A172 (cell line): ENCODE measurements at regions not wholly inside any gene's neighbourhood (a gene's known extent, or its start where the extent isn't known, plus 50 kb on each side); places are given as distances from the start of the nearest gene placed in this dataset.

Experiments used
- DNase-seq: peaks from one replicate; pipeline ENCODE4 v3.0.0-alpha.2; 2015; ENCODE audit warnings: low spot score

DNA sequence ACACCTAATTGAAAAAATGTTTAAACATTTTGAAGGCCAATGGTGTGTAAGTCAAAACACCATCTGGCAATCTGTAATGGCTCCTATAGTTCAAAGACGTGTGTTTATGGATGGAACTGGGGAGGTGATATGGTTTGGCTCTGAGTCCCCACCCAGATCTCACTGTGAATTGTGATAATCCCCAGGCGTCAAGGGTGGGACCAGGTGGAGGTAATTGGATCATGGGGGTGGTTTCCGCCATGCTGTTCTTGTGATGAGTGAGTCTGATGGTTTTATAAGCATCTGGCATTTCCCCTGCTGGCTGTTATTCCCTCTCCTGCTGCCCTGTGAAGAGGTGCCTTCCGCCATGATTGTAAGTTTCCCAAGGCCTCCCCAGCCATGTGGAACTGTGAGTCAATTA is 52.2 kb downstream of the ADRA2C start:
- DNase-seq, result no peak

DNA sequence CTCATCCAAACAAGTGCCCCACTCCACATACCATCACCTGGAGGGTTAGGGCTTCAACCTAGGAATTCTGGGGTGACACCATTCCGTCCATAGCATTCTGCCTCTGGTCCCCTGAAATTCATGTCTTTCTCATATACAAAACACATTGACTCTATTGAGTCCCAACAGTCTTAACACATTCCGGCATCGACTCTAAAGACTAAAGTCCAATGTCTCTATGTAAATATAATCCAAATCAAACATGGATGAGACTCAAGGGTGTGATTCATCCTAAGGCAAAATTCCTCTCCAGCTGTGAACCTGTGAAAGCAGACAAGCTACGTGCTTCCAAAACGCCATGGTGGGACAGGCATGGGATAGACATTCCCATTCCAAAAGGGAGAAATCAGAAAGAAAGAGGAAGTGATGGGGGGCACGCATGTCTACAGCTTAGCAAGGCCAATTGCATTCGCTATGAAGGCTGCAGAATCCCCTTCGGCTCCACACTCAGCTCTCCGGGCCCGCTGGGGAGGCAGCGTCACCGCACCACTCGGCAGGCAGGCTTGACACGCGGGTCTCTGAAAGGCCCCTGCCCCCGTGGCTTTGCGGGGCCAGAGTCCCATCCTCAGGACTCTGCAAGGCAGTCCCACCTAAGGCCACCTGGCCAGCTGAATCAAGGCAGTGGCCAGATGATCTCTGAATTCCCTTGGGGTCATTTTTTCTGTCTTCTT is 53.2 kb downstream of the ADRA2C start:
- DNase-seq, result no peak

DNA sequence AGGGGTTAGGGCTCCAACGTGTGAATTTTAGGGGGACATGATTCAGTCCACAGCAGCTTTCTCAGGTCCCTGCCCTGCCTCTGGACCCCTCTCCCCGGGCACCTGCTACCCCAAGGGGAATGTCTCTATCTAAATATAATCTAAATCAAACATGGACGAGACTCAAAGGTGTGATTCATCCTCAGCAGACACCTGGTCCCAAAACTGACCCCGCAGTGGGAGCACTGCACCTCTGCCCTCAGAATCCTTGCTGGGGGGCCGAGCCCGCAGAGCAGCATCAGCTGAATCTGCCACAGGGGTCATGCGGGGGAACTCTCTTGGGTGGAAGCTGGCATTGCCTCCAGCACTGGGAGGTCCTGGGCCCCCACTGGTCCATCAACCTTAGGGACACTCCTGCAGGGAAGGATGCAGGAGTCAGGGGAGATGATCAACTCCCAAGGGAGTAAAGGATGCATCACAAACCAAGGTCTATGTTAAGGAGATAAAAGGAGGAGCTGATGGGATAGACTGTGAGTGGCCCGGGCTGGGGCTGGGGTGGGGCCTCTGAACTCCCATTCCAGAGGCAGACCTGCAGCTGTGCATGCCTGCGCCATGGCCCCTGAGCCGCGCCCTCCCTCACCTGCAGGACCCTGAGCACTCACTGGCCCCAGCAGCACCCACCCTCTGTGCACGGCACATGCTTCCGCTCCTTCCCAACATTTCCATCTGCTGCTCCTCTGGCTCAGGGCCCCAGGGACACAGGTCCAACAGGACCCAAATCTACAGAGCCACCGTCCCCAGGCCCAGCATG is 54.0 kb downstream of the ADRA2C start:
- no peak for DNase-seq

DNA sequence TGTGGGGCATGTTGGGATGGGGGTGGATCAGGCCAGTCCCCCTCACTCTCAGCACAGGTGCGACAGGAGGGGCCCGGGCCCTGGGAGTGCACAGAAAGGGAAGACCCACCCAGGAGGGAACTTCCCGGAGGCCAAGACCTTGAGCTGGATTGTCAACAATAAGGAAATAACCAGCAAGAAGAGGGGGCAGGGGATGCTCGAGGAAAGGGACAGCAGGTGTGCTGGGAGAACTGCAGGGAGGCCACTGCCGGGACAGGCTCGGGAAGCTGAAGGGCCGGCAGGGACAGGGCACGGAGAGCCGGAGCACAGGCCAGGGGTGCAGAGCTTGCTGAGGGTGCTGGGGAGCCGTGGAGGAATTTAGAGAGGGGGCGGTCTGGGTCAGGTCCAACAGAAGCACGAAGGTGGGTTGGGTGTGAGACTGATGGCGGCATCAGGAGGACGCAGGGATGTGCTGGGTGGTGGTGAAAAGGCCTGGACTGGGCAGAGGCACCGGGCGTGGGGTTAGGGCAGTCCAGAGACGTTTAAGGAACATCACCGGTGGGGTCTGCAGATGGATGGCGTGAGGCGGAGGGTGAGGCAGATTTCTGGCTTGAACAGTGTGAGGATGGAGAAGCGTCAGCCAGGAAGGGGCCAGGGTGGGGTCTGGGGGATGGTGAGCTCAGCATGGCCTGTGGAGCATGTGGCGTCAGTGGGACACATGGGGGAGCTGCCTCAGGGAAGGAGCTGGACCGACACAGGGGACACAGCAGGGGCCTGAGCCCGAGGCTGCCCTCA is 54.8 kb downstream of the ADRA2C start:
- no peak for DNase-seq

DNA sequence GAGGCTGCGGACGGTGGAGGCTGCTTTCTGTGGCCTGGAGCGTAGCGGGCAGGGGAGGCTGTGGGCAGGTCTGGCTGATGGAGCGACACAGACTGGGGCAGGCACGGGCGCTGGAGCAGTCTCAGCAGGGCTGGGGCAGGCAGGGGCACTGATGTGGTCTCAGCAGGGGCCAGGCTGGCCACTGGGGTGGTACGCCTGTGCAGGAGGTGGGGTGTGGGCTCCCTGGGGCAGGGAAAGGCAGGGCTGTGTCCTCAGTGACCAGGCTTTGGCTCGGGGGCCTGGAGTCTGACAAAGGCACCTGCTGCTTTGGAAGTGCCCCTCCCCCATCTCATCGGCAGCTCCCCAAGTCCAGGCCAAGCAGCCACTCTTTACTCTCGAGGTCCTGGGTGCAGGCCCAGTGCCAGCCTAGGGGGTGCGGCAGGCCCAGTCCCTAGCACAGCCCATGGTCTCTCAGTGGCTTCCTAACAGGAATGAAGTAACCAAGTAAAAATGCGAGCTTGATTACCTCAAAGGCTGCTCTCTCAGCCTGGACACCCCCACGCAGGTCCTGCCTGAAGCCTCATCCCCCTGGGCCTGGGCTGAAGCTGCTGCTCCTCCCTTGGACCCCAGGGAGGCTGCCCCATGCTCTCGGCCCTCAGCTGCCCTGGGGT is 55.5 kb downstream of the ADRA2C start:
- DNase-seq, result peak; percentile 10

DNA sequence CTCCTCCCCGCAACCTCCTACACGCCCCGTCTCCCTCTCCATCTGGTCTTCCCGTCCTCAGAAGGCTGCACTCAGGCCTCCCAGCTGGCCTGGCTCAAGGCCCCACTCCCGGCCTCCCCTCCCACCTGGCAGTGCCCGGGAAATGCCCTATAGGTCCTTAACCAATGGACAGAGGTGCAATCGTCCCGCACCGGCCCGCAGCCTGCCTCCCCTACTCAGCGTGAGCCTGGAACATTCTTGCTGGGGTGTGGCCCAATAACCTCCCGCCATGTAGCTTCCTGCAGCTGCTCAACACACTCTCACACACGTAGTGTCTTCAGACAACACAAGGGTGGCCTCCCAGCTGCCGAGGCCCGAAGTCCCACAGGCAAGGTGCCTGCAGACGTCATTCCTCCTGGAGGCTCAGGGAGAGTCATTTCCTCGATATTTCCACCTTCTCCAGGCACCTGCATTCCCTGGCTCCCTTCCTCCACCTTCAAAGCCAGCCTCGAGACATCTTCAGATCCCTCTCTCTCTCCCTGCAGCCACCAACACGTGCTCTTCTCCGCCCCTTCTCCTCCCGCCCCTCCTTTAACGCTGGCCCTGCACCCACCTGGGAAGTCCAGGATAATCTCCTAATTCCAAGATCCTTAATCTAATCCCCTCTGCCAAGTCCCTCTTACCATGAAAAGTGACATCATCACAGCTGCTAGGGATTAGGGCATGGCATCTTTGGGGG is 56.2 kb downstream of the ADRA2C start:
- DNase-seq, result peak; percentile 24

DNA sequence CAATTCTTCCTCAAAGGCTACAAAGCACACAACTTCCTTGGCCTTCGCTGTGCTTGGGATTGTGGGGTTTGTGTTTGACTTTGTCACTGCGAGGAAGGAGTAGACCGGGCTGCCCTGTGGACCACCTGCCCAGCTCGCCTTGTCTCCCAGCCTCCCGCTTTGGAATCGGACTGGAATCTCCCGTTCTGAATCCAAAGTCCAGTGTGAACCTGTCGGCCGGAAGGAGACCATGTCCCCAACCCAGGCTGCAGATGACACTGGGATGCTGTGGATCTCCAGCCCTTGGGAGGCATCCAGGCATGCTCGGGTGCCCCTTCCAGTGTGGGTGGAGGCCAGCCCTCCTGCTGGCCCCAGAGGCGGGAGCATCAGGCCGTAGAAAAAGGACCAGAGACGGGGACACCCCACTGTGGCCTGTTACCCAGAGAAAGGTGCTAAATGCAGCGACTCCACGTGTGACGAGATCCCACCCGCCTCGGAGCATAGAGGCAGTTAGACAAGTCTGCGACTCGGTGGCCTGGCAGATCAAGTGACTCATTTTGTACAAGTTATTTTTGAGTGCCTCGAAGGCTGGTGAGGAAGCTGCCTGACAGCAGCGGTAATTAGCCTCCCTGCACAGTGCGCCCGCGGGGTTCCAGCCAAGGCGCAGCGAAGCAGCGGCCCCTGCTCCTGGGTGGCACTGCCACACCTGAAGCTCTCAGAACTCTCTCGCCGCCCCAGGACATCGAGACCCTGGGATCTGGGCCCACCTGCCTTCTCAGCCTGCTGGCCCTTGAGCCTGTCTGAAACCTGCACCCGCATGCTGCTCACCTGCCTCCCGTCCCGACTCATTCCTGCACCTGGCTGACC is 57.5 kb downstream of the ADRA2C start:
- DNase-seq, result no peak

DNA sequence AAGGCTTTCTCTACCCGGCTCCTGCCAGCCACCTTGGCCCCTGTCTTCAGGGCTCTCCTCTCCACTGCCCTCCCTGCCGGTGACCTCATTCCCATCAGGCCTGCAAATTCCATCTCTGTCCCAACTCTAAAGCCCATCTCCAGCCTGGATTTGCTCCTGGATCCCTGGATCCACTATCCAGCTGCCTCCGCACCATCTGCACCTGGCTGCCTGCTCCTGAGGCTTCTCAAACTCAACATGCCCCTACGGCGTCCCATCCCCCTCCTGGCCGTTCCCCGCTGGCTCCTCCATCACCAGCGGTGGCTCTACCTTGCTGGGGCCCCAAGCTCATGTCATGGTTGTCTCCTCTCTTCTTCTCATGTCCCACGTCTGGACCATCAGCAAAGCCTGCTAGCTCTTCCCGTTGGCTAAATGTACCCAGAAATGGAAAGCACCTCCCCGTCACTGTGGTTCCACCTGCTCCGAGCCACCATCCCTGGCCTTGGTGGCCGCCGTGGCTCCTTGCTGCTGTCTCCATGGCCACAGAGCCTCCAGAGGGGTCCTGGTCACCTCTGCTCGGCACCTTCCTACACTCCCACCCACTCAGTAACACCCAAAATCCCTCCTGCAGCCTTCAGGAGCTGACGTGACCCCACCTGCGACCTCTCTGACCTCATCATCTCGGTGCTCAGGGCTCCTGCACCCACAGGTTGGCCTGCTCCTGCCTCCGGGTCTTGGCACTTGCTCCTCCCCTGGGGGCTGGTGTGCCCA is 58.5 kb downstream of the ADRA2C start:
- DNase-seq, result no peak

DNA sequence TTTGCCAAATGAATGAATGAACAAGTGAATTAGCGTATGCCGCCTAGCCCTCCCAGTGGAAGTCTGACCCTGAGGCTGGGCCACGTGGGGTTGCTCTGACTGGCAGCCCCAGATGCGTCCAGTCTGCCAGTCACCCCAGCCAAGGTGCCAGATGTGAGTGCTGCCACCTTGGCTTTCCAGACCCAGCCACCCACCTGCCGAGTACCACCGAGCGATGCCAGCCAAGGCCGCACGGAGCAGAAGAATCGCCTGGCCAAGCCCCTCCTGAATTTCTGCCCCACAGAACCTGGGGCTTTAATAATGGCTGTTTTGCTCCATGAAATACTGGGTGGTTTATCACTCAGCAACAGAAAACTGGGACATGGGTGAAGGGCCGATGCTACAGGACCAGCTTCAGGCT is 59.3 kb downstream of the ADRA2C start:
- DNase-seq, result no peak

DNA sequence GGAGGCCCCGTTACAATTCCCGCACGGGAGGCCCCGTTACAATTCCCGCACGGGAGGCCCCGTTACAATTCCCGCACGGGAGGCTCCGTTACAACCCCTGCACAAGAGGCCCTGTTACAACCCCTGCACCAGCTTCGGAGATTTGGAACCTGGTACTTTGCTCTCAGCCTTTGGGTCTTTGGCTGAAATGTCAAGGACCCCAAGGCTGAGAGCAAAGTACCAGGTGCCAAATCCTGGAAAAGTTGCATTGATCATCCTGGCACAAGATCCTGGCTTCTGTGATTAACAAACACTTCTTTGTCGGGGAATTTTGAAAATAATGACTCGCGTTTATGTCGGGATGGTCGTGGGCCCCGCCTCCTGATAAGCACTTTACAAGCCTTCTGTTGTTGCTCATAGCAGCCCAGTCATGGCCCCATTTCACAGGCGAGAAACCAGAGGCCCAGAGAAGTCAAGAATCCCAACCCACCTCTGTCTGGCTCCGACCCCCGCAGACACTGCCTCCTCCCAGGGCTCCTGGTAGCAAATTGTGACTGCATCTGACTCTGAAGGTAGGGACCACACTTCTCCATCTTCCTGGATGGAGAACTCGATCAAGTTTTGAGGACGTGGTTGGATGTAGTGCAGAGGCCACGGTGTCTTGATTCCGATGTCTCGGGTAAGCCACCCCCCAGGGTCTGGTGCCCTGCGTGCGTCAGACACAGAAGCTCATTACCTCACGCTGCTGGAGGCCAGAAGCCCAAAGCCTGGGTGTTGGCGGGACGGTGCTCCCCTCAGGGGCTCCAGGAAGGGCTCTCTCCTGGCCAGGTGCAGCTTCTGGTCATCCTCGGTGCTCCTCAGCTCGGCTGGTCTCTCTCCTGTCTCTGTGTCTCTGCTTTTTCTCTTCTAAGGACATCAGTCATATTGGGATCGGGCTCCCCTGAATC is 60.3 kb downstream of the ADRA2C start:
- DNase-seq, result no peak

DNA sequence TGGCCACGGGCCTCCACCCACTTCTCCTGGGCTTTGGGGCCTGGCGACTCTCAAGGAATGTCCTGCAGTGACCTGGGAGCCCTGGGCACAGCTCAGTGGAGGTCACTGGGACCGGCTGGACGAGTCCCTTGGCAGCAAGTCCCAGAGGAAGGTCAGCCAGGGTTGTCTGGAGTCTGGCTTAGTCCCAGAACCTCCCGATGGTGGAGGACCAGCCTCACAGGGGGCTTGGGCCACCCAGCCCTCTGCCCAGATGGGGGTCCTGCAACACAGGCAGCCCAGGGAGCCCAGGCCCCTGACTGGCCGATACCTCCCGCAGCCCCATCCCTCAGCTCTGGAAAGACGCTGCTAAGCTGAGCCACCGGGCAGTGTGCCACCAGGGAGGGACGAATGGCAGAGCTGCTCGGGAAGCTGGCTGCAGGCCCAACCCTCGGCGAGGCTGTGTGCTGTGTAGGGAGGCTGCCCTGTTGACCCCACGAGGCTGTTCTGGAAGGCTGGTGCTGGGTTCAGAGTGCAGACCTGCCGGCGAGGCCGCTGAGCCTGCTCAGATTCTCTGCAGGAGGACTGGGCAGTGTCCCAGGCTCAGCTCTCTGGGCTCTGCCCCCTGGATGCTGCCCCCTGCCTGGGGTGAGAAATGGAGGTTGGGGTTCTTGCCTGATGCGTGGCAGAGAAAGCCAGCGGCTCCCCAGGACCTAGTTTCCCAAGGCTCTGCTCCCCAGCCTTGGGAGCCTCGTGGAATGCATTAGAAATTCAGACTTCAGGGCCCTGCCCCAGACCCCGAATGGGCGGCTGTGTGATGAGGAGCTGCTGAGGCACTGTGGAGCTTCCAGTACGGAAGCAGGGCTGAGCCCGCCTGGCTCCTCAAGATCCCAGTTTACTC is 61.7 kb downstream of the ADRA2C start:
- peak; percentile 38 for DNase-seq

DNA sequence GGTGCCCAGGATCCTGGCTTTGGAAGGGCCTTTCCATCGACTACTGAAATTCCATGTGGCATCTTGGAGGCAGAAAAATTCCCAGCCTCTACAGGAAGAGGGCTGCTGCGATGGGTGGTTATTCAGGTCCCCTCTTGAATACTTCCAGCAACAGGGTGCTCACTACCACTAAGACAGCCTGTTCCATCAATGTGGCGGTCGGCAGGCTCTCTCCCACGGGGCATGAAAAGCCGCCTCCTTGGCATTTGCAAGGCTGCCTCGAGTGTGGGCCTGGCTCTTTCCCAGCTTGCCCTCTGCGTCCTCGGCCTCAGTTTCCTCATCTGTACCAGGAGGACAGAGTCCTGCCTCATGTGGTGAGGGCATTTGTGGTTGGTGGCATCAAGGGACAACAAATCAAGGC is 62.4 kb downstream of the ADRA2C start:
- no peak for DNase-seq

DNA sequence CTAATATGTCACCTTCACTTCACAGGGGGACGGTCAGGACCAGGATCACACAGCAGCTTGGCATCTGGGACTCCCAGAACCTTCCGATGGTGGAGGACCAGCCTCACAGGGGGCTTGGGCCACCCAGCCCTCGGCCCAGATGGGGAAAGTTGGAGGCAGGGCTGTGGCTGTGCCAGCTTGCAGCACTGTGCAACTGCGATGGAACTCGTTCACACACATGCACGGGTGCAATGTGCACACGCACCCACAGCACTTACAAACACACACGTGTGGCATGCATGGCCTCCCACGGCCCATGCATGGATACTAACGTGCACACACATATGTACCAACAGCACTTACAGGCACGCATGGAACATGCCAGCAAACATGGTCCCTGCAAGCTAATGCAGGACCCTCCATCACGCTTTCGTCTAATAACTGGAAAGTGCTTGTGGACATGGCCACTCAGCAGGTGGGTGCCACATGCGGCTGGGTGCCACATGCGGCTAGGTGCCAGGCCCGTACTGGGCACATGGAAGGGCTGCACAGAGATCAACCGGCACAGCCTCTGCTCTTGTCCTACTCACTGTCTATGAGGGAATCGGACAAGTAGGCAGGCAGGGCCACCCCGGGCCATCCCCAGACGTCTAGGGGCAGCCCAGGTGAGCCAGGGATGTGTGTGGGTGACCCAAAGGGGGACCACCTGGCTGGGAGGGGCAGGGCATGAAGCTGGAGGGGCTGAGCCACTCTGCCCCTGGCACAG is 63.2 kb downstream of the ADRA2C start:
- no peak for DNase-seq

DNA sequence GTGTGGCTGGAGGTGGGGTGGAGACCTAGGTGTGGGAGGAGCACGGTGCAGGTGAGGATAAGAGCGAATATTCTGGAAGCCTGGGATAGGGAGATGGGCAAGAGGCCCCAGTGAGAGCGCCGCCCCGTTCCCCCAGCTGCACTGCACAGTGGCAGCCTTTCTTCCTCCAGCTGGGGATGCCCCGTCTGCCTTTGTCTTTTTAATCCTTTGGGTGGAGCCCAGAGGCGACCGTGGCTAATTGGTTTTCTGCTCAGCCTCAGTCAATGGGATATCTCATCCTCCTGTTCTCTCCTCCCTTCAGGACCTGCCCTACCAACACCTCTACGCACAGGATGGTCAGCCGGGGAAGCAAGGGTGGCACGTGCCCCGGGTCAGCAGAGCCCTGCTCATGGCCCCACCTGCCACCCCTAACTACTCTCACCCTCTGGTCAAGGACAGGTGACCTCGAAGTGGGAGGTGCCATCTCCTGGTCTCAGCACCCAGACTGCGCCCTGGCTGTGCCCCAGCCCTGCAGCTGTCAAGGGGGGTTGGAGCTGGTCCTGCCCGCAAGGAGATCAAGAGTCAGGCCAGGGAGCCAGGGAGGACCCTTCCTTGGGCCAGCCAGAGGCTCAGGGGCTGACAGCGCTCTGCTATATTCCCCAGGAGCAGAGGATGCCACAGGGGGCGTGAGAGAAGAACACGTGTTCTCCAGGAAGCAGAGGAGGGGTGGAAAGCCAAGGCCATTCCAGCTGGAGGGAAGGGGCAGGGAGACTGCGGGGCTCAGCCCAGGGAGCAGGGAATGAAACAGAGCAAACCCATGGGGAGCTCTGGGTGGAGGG is 64.0 kb downstream of the ADRA2C start:
- no peak for DNase-seq

DNA sequence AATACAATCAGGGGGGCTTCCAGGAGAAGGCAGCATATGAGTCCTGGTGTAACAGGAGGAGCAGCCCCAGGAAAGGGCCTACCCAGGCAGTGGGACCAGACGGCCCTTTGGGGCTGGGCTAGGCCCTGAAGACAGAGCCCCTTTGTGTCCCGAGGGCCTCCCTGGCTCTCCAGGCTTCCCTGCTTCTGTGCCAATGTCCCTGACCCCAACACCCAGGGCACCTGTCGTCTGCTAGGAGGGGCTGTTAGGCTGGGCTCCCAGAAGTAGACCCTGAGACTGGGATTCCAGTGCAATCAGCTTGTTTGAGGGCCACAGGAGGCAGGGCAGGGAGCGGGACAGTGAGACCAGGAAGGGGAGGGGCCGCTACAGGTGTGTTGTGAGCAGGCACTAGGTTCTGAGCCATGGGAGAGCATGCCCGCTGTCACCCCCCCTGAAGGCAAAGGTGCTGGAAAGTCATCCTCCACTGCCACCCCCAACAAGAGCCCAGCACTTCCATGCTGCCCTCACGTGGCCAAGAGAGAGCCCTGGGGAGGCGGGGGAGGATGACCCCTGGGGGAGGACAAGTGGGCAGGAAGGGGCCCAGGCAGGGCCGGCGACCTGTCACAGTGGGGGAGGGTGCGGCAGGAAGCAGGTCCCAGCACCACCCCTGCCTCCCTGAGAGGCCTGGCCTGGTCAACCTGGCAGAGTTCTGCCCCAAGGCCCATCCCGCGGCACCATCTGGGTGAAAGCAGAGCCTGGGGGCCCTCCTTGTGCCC is 64.8 kb downstream of the ADRA2C start:
- DNase-seq, result no peak
